GM12892 (cell line): ENCODE measurements at regions not wholly inside any gene's neighbourhood (a gene's known extent, or its start where the extent isn't known, plus 50 kb on each side); places are given as distances from the start of the nearest gene placed in this dataset.

Experiments
- POLR2A ChIP-seq: IDR thresholded peaks from 2 replicates; pipeline ENCODE4 v1.6.1; 2011; ENCODE audit warnings: low read depth, low read length, control low read depth
- TAF1 ChIP-seq: IDR thresholded peaks from 2 replicates; pipeline ENCODE4 v1.6.1; 2011; ENCODE audit warnings: low read depth, mild to moderate bottlenecking, control low read depth, low read length, borderline replicate concordance

GRCh38 chr9:115730845-115731244 is 422.7 kb upstream of the PAPPA start:
- TF ChIP-seq POLR2A = no peak
- no peak for TF ChIP-seq TAF1
